Breast epithelium (tissue), 3 donors: ENCODE measurements at regions not wholly inside any gene's neighbourhood (a gene's known extent, or its start where the extent isn't known, plus 50 kb on each side); places are given as distances from the start of the nearest gene placed in this dataset.

ENCODE experiments used
- POLR2A ChIP-seq: fragments of 450-650 bp; IDR thresholded peaks from one replicate; pipeline ENCODE4 v1.6.1; 2016; ENCODE audit warnings: antibody characterized with exemption, mild to moderate bottlenecking, moderate library complexity
- TF ChIP-seq, protein P1 (sequence below), 3 donors: fragments of 450-650 bp; IDR thresholded peaks; one replicate each; pipeline ENCODE4 v1.5.1; 2016 to 2017; ENCODE audit warnings: antibody characterized with exemption in 3 of 3, mild to moderate bottlenecking in 3 of 3, moderate library complexity in 3 of 3

DNA sequence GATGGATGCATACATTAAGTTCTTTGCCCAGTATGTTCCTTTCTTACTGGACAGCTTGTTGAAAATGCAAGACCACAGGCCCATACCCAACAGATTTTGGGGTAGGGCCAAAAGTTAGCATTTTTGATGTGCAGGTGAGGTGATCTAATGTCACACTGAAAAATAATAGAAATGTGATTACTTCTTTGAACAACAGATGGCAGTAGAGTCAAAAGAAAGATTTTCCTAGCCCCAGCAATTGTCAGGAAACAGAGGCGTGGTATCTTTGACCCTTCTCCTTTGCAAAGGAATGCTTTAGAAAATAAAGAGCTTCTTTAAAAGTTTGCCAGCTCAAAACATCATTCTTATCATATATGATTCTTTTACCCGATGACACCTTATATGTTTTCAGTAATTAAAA, 343.6 kb upstream of the SYT4 start:
- TF ChIP-seq, protein P1, sequence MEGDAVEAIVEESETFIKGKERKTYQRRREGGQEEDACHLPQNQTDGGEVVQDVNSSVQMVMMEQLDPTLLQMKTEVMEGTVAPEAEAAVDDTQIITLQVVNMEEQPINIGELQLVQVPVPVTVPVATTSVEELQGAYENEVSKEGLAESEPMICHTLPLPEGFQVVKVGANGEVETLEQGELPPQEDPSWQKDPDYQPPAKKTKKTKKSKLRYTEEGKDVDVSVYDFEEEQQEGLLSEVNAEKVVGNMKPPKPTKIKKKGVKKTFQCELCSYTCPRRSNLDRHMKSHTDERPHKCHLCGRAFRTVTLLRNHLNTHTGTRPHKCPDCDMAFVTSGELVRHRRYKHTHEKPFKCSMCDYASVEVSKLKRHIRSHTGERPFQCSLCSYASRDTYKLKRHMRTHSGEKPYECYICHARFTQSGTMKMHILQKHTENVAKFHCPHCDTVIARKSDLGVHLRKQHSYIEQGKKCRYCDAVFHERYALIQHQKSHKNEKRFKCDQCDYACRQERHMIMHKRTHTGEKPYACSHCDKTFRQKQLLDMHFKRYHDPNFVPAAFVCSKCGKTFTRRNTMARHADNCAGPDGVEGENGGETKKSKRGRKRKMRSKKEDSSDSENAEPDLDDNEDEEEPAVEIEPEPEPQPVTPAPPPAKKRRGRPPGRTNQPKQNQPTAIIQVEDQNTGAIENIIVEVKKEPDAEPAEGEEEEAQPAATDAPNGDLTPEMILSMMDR (IDR thresholded peaks at IDR 0.05) = peak; percentile 38 to 64 (median 52)
- TF ChIP-seq POLR2A = no peak
